ENCODE measurements at regions not wholly inside any gene's neighbourhood (a gene's known extent, or its start where the extent isn't known, plus 50 kb on each side); places are given as distances from the start of the nearest gene placed in this dataset.

DNA sequence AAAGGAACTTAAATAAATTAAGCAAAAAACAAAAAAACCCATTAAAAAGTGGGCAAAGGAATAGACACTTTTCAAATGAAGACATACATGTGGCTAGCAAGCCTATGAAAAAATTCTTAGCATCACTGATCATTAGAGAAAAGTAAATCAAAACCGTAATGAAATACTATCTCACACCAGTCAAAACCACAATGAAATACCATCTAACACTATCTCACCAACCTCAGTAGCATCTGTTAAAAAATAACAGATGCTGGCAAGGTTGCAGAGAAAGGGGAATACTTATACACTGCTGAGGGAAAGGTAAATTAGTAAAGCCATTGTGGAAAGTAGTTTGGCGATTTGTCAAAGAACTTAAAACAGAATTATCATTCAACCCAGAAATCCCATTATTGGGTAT, 381.1 kb downstream of the FLRT2 start:
- 93% methylated on average over 2 of the region's 2 CpGs for WGBS
- TF ChIP-seq JUND (IDR thresholded peaks at IDR 0.05) (no peak), EGR1 (IDR thresholded peaks at IDR 0.05; ENCODE audit: low read depth in 2 of 2) (no peak), TAF1 (conservative IDR thresholded peaks at IDR 0.05) (no peak), NR2F2 (IDR thresholded peaks at IDR 0.05) (no peak), YY1 (IDR thresholded peaks at IDR 0.05) (no peak), FOXA2 (IDR thresholded peaks at IDR 0.05) (no peak)
- TF ChIP-seq, protein P1, sequence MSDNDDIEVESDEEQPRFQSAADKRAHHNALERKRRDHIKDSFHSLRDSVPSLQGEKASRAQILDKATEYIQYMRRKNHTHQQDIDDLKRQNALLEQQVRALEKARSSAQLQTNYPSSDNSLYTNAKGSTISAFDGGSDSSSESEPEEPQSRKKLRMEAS (IDR thresholded peaks at IDR 0.05): no peak
- TF ChIP-seq, protein P2, sequence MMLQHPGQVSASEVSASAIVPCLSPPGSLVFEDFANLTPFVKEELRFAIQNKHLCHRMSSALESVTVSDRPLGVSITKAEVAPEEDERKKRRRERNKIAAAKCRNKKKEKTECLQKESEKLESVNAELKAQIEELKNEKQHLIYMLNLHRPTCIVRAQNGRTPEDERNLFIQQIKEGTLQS (IDR thresholded peaks at IDR 0.05): no peak
- TF ChIP-seq, protein P3, sequence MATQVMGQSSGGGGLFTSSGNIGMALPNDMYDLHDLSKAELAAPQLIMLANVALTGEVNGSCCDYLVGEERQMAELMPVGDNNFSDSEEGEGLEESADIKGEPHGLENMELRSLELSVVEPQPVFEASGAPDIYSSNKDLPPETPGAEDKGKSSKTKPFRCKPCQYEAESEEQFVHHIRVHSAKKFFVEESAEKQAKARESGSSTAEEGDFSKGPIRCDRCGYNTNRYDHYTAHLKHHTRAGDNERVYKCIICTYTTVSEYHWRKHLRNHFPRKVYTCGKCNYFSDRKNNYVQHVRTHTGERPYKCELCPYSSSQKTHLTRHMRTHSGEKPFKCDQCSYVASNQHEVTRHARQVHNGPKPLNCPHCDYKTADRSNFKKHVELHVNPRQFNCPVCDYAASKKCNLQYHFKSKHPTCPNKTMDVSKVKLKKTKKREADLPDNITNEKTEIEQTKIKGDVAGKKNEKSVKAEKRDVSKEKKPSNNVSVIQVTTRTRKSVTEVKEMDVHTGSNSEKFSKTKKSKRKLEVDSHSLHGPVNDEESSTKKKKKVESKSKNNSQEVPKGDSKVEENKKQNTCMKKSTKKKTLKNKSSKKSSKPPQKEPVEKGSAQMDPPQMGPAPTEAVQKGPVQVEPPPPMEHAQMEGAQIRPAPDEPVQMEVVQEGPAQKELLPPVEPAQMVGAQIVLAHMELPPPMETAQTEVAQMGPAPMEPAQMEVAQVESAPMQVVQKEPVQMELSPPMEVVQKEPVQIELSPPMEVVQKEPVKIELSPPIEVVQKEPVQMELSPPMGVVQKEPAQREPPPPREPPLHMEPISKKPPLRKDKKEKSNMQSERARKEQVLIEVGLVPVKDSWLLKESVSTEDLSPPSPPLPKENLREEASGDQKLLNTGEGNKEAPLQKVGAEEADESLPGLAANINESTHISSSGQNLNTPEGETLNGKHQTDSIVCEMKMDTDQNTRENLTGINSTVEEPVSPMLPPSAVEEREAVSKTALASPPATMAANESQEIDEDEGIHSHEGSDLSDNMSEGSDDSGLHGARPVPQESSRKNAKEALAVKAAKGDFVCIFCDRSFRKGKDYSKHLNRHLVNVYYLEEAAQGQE (IDR thresholded peaks at IDR 0.05): no peak
- H3K9ac ChIP-seq (ENCODE audit: low read depth in 1 of 2, low read length in 2 of 2): no peak overlapping the region

DNA sequence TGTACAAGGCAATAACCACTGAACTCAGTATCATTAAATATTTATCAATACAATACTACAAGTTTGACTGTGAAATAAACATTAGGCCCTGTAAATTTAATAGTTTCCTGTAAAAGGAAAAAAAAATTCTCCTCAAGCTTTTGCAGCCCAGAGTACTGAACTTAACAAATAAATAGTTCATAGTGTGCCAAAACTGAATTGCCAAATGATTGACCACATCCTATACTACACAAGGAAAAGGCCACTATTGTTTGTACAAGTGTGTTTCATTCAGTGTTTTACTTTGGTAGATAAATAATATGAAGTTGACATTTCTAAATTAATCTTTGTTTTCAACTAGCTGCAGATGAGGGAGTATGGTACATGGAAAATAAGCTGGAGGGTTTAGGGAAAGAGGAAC, 379.6 kb downstream of the FLRT2 start:
- no peak overlapping the region for H3K9ac ChIP-seq (ENCODE audit: low read depth in 1 of 2, low read length in 2 of 2)
- no peak overlapping the region for H3K4me3 ChIP-seq (ENCODE audit: low read depth in 1 of 3, low read length in 3 of 3)
- no peaks in the 10 kb centered on the region for H3K36me3 ChIP-seq (ENCODE audit: control insufficient read depth in 4 of 4, insufficient read depth in 3 of 4, low read depth in 1 of 4, low read length in 3 of 4)
- no peak for TF ChIP-seq EGR1 (IDR thresholded peaks at IDR 0.05; ENCODE audit: low read depth in 2 of 2)
- TF ChIP-seq TAF1 (conservative IDR thresholded peaks at IDR 0.05): no peak
- no peak for TF ChIP-seq GABPA (IDR thresholded peaks at IDR 0.05 in 1 of 2, conservative IDR thresholded peaks at IDR 0.05 in 1 of 2)
- no peak for TF ChIP-seq FOXA2 (IDR thresholded peaks at IDR 0.05)
- TF ChIP-seq FOXA1 (IDR thresholded peaks at IDR 0.05): no peak
- TF ChIP-seq, protein P3 (IDR thresholded peaks at IDR 0.05): no peak
- TF ChIP-seq RXRA (IDR thresholded peaks at IDR 0.05): no peak
- TF ChIP-seq, protein P2 (IDR thresholded peaks at IDR 0.05): no peak
- no peak for TF ChIP-seq RAD21 (IDR thresholded peaks at IDR 0.05)
- TF ChIP-seq HNF4G (IDR thresholded peaks at IDR 0.05): no peak
- no peak for TF ChIP-seq SP1 (IDR thresholded peaks at IDR 0.05)
- TF ChIP-seq, protein P4, sequence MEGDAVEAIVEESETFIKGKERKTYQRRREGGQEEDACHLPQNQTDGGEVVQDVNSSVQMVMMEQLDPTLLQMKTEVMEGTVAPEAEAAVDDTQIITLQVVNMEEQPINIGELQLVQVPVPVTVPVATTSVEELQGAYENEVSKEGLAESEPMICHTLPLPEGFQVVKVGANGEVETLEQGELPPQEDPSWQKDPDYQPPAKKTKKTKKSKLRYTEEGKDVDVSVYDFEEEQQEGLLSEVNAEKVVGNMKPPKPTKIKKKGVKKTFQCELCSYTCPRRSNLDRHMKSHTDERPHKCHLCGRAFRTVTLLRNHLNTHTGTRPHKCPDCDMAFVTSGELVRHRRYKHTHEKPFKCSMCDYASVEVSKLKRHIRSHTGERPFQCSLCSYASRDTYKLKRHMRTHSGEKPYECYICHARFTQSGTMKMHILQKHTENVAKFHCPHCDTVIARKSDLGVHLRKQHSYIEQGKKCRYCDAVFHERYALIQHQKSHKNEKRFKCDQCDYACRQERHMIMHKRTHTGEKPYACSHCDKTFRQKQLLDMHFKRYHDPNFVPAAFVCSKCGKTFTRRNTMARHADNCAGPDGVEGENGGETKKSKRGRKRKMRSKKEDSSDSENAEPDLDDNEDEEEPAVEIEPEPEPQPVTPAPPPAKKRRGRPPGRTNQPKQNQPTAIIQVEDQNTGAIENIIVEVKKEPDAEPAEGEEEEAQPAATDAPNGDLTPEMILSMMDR (IDR thresholded peaks at IDR 0.05; ENCODE audit: low read depth, low read length, missing input control): no peak
- TF ChIP-seq NR2F2 (IDR thresholded peaks at IDR 0.05): no peak
- TF ChIP-seq, protein P5, sequence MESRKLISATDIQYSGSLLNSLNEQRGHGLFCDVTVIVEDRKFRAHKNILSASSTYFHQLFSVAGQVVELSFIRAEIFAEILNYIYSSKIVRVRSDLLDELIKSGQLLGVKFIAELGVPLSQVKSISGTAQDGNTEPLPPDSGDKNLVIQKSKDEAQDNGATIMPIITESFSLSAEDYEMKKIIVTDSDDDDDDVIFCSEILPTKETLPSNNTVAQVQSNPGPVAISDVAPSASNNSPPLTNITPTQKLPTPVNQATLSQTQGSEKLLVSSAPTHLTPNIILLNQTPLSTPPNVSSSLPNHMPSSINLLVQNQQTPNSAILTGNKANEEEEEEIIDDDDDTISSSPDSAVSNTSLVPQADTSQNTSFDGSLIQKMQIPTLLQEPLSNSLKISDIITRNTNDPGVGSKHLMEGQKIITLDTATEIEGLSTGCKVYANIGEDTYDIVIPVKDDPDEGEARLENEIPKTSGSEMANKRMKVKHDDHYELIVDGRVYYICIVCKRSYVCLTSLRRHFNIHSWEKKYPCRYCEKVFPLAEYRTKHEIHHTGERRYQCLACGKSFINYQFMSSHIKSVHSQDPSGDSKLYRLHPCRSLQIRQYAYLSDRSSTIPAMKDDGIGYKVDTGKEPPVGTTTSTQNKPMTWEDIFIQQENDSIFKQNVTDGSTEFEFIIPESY (IDR thresholded peaks at IDR 0.05): no peak
- peaks cover 0 to 2% (median 0%) of the 10 kb centered on the region in 4 donors for H3K4me1 ChIP-seq (ENCODE audit: control insufficient read depth in 4 of 4, insufficient read depth in 4 of 4, low read length in 3 of 4)
- no peak for DNase-seq (ENCODE audit: low spot score)
- H3K9me3 ChIP-seq (ENCODE audit: control insufficient read depth in 4 of 4, low read length in 3 of 4): no peaks in the 10 kb centered on the region
- H3K27ac ChIP-seq (ENCODE audit: low read depth in 1 of 2, low read length in 2 of 2): no peak overlapping the region
- no peaks in the 10 kb centered on the region for H3K27me3 ChIP-seq (ENCODE audit: control insufficient read depth in 4 of 4, insufficient read depth in 4 of 4, low read length in 3 of 4)

More for the DNA sequence above, 381.1 kb downstream of the FLRT2 start:
- Histone ChIP-seq H3K36me3 (ENCODE audit: control insufficient read depth in 4 of 4, insufficient read depth in 3 of 4, low read depth in 1 of 4, low read length in 3 of 4) (no peaks in the 10 kb centered on the region), H3K27me3 (ENCODE audit: control insufficient read depth in 4 of 4, insufficient read depth in 4 of 4, low read length in 3 of 4) (no peaks in the 10 kb centered on the region), H3K4me3 (ENCODE audit: low read depth in 1 of 3, low read length in 3 of 3) (no peak overlapping the region), H3K9me3 (ENCODE audit: control insufficient read depth in 4 of 4, low read length in 3 of 4) (no peaks in the 10 kb centered on the region), H3K27ac (ENCODE audit: low read depth in 1 of 2, low read length in 2 of 2) (no peak overlapping the region), H3K4me1 (ENCODE audit: control insufficient read depth in 4 of 4, insufficient read depth in 4 of 4, low read length in 3 of 4) (peaks cover 0 to 2% (median 0%) of the 10 kb centered on the region in 4 donors)
- no peak for DNase-seq (ENCODE audit: low spot score)
